ENCODE measurements at regions not wholly inside any gene's neighbourhood (a gene's known extent, or its start where the extent isn't known, plus 50 kb on each side); places are given as distances from the start of the nearest gene placed in this dataset.

GRCh38 chr15:47439146-47440111 is 277.9 kb upstream of the SEMA6D start:
- DNase-seq, result no peak

GRCh38 chr15:47442371-47442770 is 274.9 kb upstream of the SEMA6D start:
- DNase-seq, result no peak

GRCh38 chr15:47443839-47444238 is 273.5 kb upstream of the SEMA6D start:
- no peak for DNase-seq

- DNase-seq, result no peak
Measured at GRCh38 chr15:47445723-47446392, 271.4 kb upstream of the SEMA6D start.

GRCh38 chr15:47460795-47461573 is 256.3 kb upstream of the SEMA6D start:
- no peak for DNase-seq

GRCh38 chr15:47461652-47462141 is 255.6 kb upstream of the SEMA6D start:
- DNase-seq, result no peak

- DNase-seq, result no peak
Measured at GRCh38 chr15:47466357-47466756, 250.9 kb upstream of the SEMA6D start.

GRCh38 chr15:47470983-47471382 is 246.3 kb upstream of the SEMA6D start:
- no peak for DNase-seq

- no peak for DNase-seq
Measured at GRCh38 chr15:47473106-47473725, 244.1 kb upstream of the SEMA6D start.

- DNase-seq, result no peak
Measured at GRCh38 chr15:47473832-47474231, 243.5 kb upstream of the SEMA6D start.

GRCh38 chr15:47475336-47475735 is 242.0 kb upstream of the SEMA6D start:
- no peak for DNase-seq

GRCh38 chr15:47477341-47477740 is 240.0 kb upstream of the SEMA6D start:
- DNase-seq, result no peak

- no peak for DNase-seq
Measured at GRCh38 chr15:47484059-47484458, 233.2 kb upstream of the SEMA6D start.

- DNase-seq, result no peak
Measured at GRCh38 chr15:47484997-47485396, 232.3 kb upstream of the SEMA6D start.

- DNase-seq, result no peak
Measured at GRCh38 chr15:47485419-47485818, 231.9 kb upstream of the SEMA6D start.

GRCh38 chr15:47486040-47486439 is 231.3 kb upstream of the SEMA6D start:
- no peak for DNase-seq

GRCh38 chr15:47492195-47492594 is 225.1 kb upstream of the SEMA6D start:
- DNase-seq, result no peak

- DNase-seq, result no peak
Measured at GRCh38 chr15:47493357-47494247, 223.7 kb upstream of the SEMA6D start.

- no peak for DNase-seq
Measured at GRCh38 chr15:47496343-47497185, 220.7 kb upstream of the SEMA6D start.

GRCh38 chr15:47500842-47501241 is 216.5 kb upstream of the SEMA6D start:
- DNase-seq, result no peak

GRCh38 chr15:47502041-47502440 is 215.3 kb upstream of the SEMA6D start:
- no peak for DNase-seq

Measured in activated CD4-positive, alpha-beta T cell treated with anti-CD3 and anti-CD28 coated beads for 48 hours (primary cell).